Neutrophil (primary cell): ENCODE measurements at regions not wholly inside any gene's neighbourhood (a gene's known extent, or its start where the extent isn't known, plus 50 kb on each side); places are given as distances from the start of the nearest gene placed in this dataset.

Experiments
- H3K27ac ChIP-seq: fragments of 200-600 bp; sonication (generic); 2 replicates; pipeline ENCODE4 v1.5.1; 2016; ENCODE audit warnings: mild to moderate bottlenecking, moderate library complexity
- H3K27me3 ChIP-seq: fragments of 200-600 bp; sonication (generic); 2 replicates; pipeline ENCODE4 v1.6.0; 2016; ENCODE audit warnings: mild to moderate bottlenecking
- H3K36me3 ChIP-seq: fragments of 200-600 bp; sonication (generic); 2 replicates; pipeline ENCODE4 v1.5.1; 2017
- H3K4me1 ChIP-seq, 2 experiments: fragments of 200-600 bp in 1 of 2; sonication (generic) in 1 of 2; 1 replicate in 1 of 2; 2 replicates in 1 of 2; pipeline versions ENCODE4 v1.5.1 to v1.6.1; 2013 to 2016; ENCODE audit warnings: low read depth in 1 of 2, low read length in 1 of 2, mild to moderate bottlenecking in 1 of 2, moderate library complexity in 1 of 2; ENCODE audit not compliant: control insufficient read depth in 1 of 2, insufficient read depth in 1 of 2
- H3K4me3 ChIP-seq, 2 experiments: fragments of 200-600 bp in 1 of 2; sonication (generic) in 1 of 2; 1 replicate in 1 of 2; 2 replicates in 1 of 2; pipeline ENCODE4 v1.5.1; 2013 to 2016; ENCODE audit warnings: low read depth in 1 of 2, low read length in 1 of 2, mild to moderate bottlenecking in 1 of 2, moderate library complexity in 1 of 2
- H3K9me3 ChIP-seq: fragments of 200-600 bp; sonication (generic); 2 replicates; pipeline ENCODE4 v1.5.1; 2016
- TF ChIP-seq, protein P1 (sequence below): fragments of 200-600 bp; sonication (generic); IDR thresholded peaks from 2 replicates; pipeline ENCODE4 v1.5.1; 2016; ENCODE audit warnings: antibody characterized with exemption

DNA sequence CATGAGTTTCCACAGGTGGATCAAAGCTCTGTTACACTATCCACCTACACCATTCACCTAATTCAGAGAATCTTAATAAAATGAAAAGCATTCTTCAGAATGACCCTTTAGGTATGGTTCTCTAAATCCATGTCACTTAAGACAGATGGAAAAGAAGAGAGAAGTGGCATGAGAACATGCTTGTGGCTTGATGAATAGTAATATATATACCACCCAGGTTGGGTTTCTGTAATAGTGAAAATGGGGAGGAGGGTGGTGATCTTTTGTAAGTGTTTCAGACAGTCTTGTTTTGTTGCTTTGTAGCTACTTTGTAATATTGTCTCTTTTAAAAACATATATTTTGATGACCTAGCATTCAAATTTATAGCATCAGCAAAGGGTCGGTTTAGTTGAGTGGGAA is 469.8 kb downstream of the USP25 start:
- Histone ChIP-seq H3K4me1 (peaks cover 3 to 16% of the 10 kb centered on the region in 2 experiments), H3K27ac (no peak overlapping the region), H3K36me3 (no peaks in the 10 kb centered on the region), H3K9me3 (no peaks in the 10 kb centered on the region), H3K4me3 (no peak overlapping the region), H3K27me3 (peaks cover 14% of the 10 kb centered on the region)
- TF ChIP-seq, protein P1, sequence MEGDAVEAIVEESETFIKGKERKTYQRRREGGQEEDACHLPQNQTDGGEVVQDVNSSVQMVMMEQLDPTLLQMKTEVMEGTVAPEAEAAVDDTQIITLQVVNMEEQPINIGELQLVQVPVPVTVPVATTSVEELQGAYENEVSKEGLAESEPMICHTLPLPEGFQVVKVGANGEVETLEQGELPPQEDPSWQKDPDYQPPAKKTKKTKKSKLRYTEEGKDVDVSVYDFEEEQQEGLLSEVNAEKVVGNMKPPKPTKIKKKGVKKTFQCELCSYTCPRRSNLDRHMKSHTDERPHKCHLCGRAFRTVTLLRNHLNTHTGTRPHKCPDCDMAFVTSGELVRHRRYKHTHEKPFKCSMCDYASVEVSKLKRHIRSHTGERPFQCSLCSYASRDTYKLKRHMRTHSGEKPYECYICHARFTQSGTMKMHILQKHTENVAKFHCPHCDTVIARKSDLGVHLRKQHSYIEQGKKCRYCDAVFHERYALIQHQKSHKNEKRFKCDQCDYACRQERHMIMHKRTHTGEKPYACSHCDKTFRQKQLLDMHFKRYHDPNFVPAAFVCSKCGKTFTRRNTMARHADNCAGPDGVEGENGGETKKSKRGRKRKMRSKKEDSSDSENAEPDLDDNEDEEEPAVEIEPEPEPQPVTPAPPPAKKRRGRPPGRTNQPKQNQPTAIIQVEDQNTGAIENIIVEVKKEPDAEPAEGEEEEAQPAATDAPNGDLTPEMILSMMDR: no peak

DNA sequence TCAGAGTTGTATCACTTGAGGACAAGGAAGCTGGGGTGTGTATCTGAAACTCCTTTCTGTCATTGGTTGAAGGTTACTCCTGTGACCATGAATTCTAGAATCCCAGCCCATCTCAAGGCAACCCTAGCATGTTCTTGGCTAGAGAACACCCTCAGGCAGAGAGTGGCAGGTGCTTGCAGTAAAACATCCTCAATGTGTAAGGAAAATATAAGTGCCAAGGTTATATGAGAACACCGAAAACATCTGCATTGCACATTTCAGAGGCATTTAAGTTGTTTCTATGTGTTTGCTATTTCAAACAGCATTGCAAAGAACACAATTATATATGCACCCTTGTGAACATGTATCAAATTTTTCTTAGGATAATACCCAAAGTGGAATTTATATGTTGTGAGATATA is 471.9 kb downstream of the USP25 start:
- Histone ChIP-seq H3K27ac (no peak overlapping the region), H3K4me3 (no peak overlapping the region)
- TF ChIP-seq, protein P1: no peak

DNA sequence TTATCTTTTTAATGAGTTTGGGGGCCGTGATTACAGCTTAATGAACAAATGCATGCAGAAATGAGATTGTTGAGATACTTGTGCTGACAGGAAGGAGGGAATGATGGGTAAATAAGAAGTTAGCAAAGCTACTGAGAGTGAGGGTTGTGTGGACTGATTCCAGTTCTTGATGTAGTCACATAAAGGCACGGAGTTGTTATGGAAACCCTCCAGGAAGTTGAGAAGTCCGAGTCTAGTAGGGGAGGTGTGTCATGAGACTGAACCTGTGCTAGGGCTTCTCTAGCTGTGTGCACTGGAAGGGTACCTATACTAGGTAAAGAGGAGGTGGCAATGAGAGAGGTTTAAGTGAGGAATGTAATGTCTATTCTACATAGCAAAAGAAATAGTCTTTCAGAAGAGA is 475.7 kb downstream of the USP25 start:
- TF ChIP-seq, protein P1: no peak
- no peak overlapping the region for H3K27ac ChIP-seq

More for the DNA sequence above, 471.9 kb downstream of the USP25 start:
- H3K9me3 ChIP-seq: no peaks in the 10 kb centered on the region
- H3K4me1 ChIP-seq: no peaks in the 10 kb centered on the region
- H3K36me3 ChIP-seq: no peaks in the 10 kb centered on the region
- no peaks in the 10 kb centered on the region for H3K27me3 ChIP-seq

DNA sequence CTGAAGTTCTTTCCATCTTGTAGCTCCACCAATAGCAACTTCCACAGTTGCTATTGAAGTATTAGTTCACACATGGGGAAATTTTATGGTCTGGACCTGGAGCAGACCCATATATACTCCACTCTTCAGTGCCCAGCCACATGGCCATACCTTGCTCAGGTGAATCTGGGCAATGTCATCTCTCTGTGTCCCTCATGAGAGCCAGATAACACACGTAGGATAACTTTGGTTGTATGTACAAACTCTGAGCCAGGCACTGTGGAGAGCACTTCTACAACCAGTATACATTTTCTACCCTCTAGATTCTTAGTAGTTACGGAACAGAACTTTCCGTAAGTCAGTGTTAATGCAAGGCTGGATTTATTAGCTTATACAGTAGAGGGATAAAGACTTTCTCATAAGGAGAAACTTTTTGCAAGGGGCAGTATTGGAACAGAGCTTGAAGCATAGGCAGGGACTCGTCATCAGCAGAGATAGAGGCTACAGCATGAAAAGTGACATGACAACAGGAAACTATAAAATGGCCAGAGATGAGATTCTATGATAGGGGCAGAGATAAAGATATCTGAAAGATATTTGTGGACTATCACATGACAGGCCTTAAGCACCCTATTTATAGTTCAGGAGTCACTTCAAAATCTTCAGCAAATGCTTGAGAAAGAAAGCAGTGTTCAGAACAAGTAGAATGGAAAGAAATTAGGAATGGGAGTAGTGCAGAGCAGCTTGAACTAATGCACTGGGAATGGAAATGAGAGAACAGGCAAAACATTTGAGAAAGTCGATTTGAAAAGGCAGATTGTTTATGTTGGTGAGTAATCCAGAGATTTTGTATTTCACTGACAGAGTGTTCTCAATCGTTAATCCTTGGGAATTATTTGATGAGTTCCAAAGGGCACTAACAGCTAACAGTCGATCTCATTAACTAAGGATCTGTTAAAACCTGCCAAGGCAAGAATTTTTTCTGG is 481.8 kb downstream of the USP25 start:
- H3K27ac ChIP-seq: no peak overlapping the region
- TF ChIP-seq, protein P1: no peak
- H3K27me3 ChIP-seq: no peaks in the 10 kb centered on the region
- no peaks in the 10 kb centered on the region for H3K36me3 ChIP-seq
- H3K4me1 ChIP-seq: no peaks in the 10 kb centered on the region
- no peaks in the 10 kb centered on the region for H3K9me3 ChIP-seq
- no peak overlapping the region for H3K4me3 ChIP-seq

More for the DNA sequence above, 475.7 kb downstream of the USP25 start:
- Histone ChIP-seq H3K4me1 (no peaks in the 10 kb centered on the region), H3K36me3 (no peaks in the 10 kb centered on the region), H3K4me3 (no peak overlapping the region), H3K9me3 (no peaks in the 10 kb centered on the region), H3K27me3 (no peaks in the 10 kb centered on the region)

DNA sequence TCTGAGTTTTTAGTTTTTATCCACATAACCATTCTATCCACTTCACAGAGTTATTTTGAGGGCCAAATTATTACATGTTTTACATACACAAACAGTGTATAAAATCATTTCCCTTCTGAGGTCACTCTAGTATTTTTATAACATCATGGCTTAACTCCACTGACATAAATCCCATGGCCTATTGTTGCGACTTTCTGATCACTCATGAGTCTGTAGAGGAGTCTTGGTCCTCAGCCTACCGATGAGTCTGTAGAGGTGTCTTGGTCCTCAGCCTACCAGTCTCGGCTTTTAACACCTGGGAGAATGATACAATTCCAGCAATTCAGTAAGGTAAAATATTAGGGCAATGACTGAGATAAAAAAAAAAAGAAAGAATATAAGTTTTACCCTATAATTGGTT is 483.7 kb downstream of the USP25 start:
- Histone ChIP-seq H3K4me3 (no peak overlapping the region), H3K36me3 (no peaks in the 10 kb centered on the region), H3K9me3 (no peaks in the 10 kb centered on the region), H3K27me3 (no peaks in the 10 kb centered on the region), H3K27ac (no peak overlapping the region), H3K4me1 (no peaks in the 10 kb centered on the region)
- TF ChIP-seq, protein P1: no peak
